ENCODE measurements at regions not wholly inside any gene's neighbourhood (a gene's known extent, or its start where the extent isn't known, plus 50 kb on each side); places are given as distances from the start of the nearest gene placed in this dataset.

DNA sequence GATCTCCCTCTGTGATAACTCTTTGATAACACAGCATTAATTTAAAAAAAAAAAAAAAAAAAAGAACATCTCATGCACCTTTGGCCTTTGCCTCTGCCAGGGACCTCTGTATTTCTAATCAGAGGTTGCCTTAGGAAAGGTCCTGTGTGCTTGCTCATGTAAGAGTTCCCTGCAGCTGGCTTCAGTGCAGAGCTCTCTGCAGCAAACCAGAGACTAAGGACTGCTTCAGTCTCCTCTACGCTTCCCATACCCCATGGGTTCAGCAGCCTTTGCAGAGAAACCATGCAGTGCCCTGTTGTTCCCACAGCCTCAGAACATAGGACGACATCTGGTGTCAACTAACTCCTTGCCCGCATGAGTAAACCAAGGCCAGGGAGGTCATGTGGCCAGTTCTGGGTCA lies 236.6 kb upstream of the KLHL29 start:
- POLR2A ChIA-PET: no interaction called here
- H3K4me1 ChIP-seq (ENCODE audit: control insufficient read depth, insufficient read depth, low read length): no peaks in the 10 kb centered on the region
- BruUV-seq (replicated peaks): no TSS peak
- TF ChIP-seq POLR2AphosphoS5 (IDR thresholded peaks at IDR 0.05; ENCODE audit: low read depth, low read length): no peak
- TF ChIP-seq, protein P1, sequence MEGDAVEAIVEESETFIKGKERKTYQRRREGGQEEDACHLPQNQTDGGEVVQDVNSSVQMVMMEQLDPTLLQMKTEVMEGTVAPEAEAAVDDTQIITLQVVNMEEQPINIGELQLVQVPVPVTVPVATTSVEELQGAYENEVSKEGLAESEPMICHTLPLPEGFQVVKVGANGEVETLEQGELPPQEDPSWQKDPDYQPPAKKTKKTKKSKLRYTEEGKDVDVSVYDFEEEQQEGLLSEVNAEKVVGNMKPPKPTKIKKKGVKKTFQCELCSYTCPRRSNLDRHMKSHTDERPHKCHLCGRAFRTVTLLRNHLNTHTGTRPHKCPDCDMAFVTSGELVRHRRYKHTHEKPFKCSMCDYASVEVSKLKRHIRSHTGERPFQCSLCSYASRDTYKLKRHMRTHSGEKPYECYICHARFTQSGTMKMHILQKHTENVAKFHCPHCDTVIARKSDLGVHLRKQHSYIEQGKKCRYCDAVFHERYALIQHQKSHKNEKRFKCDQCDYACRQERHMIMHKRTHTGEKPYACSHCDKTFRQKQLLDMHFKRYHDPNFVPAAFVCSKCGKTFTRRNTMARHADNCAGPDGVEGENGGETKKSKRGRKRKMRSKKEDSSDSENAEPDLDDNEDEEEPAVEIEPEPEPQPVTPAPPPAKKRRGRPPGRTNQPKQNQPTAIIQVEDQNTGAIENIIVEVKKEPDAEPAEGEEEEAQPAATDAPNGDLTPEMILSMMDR (IDR thresholded peaks at IDR 0.05): no peak
- intact Hi-C loops (cut with micrococcal nuclease; ENCODE audit: unreplicated experiment): no loop called here
- H3K36me3 ChIP-seq (ENCODE audit: control insufficient read depth, insufficient read depth, low read length): no peaks in the 10 kb centered on the region
- CTCF ChIA-PET: no interaction called here
- H3K27ac ChIP-seq (ENCODE audit: low read length): no peak overlapping the region
- ATAC-seq: no peak
- no peak for DNase-seq (ENCODE audit: low read depth, low spot score)
- H3K9me3 ChIP-seq (ENCODE audit: control insufficient read depth, insufficient read depth, low read depth, low read length): no peaks in the 10 kb centered on the region
- in situ Hi-C loops (cut with HindIII; ENCODE audit: low pct_unique_long_range_greater_than_20kb, low sequenced_read_pairs): no loop called here
- H3K27me3 ChIP-seq (ENCODE audit: control insufficient read depth, insufficient read depth, low read length): 0 out of 2 replicates have a peak, but pooled peaks cover 2% of the 10 kb centered on the region
- no peak overlapping the region for H3K4me3 ChIP-seq (ENCODE audit: low read depth in 2 of 2, low read length in 2 of 2)

DNA sequence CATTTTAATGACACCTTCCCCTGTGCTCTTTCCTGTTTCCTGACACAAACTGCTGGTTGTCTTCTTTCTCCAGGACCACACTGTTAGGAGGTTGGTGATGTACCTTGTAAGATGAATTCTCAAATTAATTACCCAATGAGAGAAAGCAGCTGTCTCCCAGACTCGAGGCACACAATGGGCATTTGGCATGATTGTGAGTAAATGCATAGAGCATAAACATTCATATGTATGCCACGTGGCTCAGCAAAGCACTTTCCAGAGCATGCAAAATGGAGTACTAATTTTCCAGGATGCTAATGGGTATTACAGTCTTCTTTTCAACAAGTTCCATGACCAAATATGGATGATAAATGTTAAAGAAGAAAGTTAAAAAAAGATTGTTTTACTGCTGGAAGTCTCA lies 235.2 kb upstream of the KLHL29 start:
- H3K27me3 ChIP-seq (ENCODE audit: control insufficient read depth, insufficient read depth, low read length): 0 out of 2 replicates have a peak, but pooled peaks cover 2% of the 10 kb centered on the region
- no peak for DNase-seq (ENCODE audit: low read depth, low spot score)
- no peak for ATAC-seq
- no peaks in the 10 kb centered on the region for H3K4me1 ChIP-seq (ENCODE audit: control insufficient read depth, insufficient read depth, low read length)
- H3K36me3 ChIP-seq (ENCODE audit: control insufficient read depth, insufficient read depth, low read length): no peaks in the 10 kb centered on the region
- no peak for TF ChIP-seq TCF7L2 (IDR thresholded peaks at IDR 0.05; ENCODE audit: low read depth, low read length)
- TF ChIP-seq, protein P2, sequence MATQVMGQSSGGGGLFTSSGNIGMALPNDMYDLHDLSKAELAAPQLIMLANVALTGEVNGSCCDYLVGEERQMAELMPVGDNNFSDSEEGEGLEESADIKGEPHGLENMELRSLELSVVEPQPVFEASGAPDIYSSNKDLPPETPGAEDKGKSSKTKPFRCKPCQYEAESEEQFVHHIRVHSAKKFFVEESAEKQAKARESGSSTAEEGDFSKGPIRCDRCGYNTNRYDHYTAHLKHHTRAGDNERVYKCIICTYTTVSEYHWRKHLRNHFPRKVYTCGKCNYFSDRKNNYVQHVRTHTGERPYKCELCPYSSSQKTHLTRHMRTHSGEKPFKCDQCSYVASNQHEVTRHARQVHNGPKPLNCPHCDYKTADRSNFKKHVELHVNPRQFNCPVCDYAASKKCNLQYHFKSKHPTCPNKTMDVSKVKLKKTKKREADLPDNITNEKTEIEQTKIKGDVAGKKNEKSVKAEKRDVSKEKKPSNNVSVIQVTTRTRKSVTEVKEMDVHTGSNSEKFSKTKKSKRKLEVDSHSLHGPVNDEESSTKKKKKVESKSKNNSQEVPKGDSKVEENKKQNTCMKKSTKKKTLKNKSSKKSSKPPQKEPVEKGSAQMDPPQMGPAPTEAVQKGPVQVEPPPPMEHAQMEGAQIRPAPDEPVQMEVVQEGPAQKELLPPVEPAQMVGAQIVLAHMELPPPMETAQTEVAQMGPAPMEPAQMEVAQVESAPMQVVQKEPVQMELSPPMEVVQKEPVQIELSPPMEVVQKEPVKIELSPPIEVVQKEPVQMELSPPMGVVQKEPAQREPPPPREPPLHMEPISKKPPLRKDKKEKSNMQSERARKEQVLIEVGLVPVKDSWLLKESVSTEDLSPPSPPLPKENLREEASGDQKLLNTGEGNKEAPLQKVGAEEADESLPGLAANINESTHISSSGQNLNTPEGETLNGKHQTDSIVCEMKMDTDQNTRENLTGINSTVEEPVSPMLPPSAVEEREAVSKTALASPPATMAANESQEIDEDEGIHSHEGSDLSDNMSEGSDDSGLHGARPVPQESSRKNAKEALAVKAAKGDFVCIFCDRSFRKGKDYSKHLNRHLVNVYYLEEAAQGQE (IDR thresholded peaks at IDR 0.05; ENCODE audit: insufficient read depth in 1 of 2, low read depth in 2 of 2, low read length in 1 of 2): no peak
- TF ChIP-seq POLR2AphosphoS5 (IDR thresholded peaks at IDR 0.05; ENCODE audit: low read depth, low read length): no peak
- TF ChIP-seq, protein P1 (IDR thresholded peaks at IDR 0.05): no peak
- ChIA-PET POLR2A (no interaction called here), CTCF (no interaction called here)
- no peaks in the 10 kb centered on the region for H3K9me3 ChIP-seq (ENCODE audit: control insufficient read depth, insufficient read depth, low read depth, low read length)
- intact Hi-C loops (cut with micrococcal nuclease; ENCODE audit: unreplicated experiment) (no loop called here), in situ Hi-C loops (cut with HindIII; ENCODE audit: low pct_unique_long_range_greater_than_20kb, low sequenced_read_pairs) (no loop called here)
- no TSS peak for BruUV-seq (replicated peaks)
- H3K4me3 ChIP-seq (ENCODE audit: low read depth in 2 of 2, low read length in 2 of 2): no peak overlapping the region
- H3K27ac ChIP-seq (ENCODE audit: low read length): no peak overlapping the region

DNA sequence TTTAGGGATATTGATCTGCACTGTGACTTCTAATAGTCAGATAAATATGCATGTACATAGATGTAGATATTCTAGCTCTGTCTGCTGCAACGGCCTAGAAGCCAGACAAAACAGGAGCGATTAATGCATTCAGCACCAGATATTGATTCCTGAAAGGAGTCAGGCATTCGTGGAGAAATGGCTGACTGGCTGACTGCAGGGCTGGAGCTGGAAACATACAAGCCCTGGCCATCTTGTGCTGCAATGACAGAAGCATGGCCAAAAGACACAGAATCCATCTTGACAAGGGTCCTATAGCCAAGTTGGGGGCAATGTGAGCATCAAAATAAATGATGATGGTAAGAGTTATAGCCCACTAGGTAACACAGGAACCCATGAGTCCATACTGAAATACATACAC lies 231.5 kb upstream of the KLHL29 start:
- ATAC-seq: no peak
- ChIA-PET CTCF (no interaction called here), POLR2A (no interaction called here)
- in situ Hi-C loops (cut with HindIII; ENCODE audit: low pct_unique_long_range_greater_than_20kb, low sequenced_read_pairs): no loop called here
- Histone ChIP-seq H3K9me3 (ENCODE audit: control insufficient read depth, insufficient read depth, low read depth, low read length) (no peaks in the 10 kb centered on the region), H3K4me1 (ENCODE audit: control insufficient read depth, insufficient read depth, low read length) (no peaks in the 10 kb centered on the region), H3K27ac (ENCODE audit: low read length) (no peak overlapping the region), H3K27me3 (ENCODE audit: control insufficient read depth, insufficient read depth, low read length) (0 out of 2 replicates have a peak, but pooled peaks cover 2% of the 10 kb centered on the region), H3K36me3 (ENCODE audit: control insufficient read depth, insufficient read depth, low read length) (no peaks in the 10 kb centered on the region), H3K4me3 (ENCODE audit: low read depth in 2 of 2, low read length in 2 of 2) (no peak overlapping the region)
- no peak for DNase-seq (ENCODE audit: low read depth, low spot score)
- TF ChIP-seq TCF7L2 (IDR thresholded peaks at IDR 0.05; ENCODE audit: low read depth, low read length): no peak
- TF ChIP-seq, protein P2 (IDR thresholded peaks at IDR 0.05; ENCODE audit: insufficient read depth in 1 of 2, low read depth in 2 of 2, low read length in 1 of 2): no peak
- no peak for TF ChIP-seq SIN3A (IDR thresholded peaks at IDR 0.05; ENCODE audit: borderline replicate concordance, insufficient read depth, low read depth, low read length)
- TF ChIP-seq, protein P1 (IDR thresholded peaks at IDR 0.05): no peak
- no peak for TF ChIP-seq POLR2AphosphoS5 (IDR thresholded peaks at IDR 0.05; ENCODE audit: low read depth, low read length)
- BruUV-seq (replicated peaks): no TSS peak
- intact Hi-C loops (cut with micrococcal nuclease; ENCODE audit: unreplicated experiment): no loop called here

Data from Panc1 (cell line).